T-helper 2 cell treated with Interferon-gamma antibody and Interleukin-4, amounts not matched to agents 5 μg/mL and 100 μg/mL, for 36 hours (primary cell): ENCODE measurements at regions not wholly inside any gene's neighbourhood (a gene's known extent, or its start where the extent isn't known, plus 50 kb on each side); places are given as distances from the start of the nearest gene placed in this dataset.

Experiments used
- DNase-seq: peaks from one replicate; pipeline ENCODE4 v3.0.0; 2021; ENCODE audit warnings: low spot score
- H3K27ac Mint-ChIP-seq: one replicate; pipeline ENCODE4 v1.8.0; 2021; ENCODE audit warnings: mild to moderate bottlenecking, mixed read lengths
- H3K27me3 Mint-ChIP-seq: one replicate; pipeline ENCODE4 v1.8.0; 2021; ENCODE audit warnings: low read depth, mixed read lengths
- H3K36me3 Mint-ChIP-seq: one replicate; pipeline ENCODE4 v1.8.0; 2021; ENCODE audit warnings: low read depth, mixed read lengths
- H3K4me1 Mint-ChIP-seq: one replicate; pipeline ENCODE4 v1.8.0; 2021; ENCODE audit warnings: low read depth, mixed read lengths
- H3K4me3 Mint-ChIP-seq: one replicate; pipeline ENCODE4 v1.8.0; 2022; ENCODE audit warnings: mild to moderate bottlenecking, moderate library complexity, mixed read lengths
- H3K9me3 Mint-ChIP-seq: one replicate; pipeline ENCODE4 v1.8.0; 2021; ENCODE audit warnings: mixed read lengths

GRCh38 chr21:24941316-24942185 lies 665.7 kb downstream of the MRPL39 start:
- H3K27ac Mint-ChIP-seq = no peak overlapping the region
- H3K4me1 Mint-ChIP-seq = no peaks in the 10 kb centered on the region
- no peaks in the 10 kb centered on the region for H3K36me3 Mint-ChIP-seq
- no peaks in the 10 kb centered on the region for H3K27me3 Mint-ChIP-seq
- DNase-seq = no peak
- peaks cover 3% of the 10 kb centered on the region for H3K9me3 Mint-ChIP-seq
- H3K4me3 Mint-ChIP-seq = no peak overlapping the region

DNA sequence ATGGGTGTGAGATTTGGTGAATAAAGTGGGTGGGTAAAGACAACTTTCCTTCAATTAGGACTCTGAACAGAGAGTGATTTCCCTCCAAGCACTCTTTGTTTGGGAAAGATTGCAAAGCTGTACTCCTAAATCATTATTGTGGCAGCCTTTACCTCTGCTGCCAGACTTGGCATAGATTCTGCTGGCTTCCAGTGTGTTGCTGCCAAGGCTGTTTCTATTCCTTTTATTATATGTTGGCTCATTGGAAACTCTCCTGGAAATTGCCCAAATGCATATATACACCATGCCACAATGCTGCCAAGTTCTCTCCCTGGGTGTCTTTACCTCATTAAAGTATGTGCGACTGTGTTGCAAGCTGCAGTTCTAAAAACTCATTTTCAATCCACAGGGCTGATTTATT lies 668.0 kb downstream of the MRPL39 start:
- DNase-seq = no peak
- H3K9me3 Mint-ChIP-seq = peaks cover 3% of the 10 kb centered on the region
- H3K4me1 Mint-ChIP-seq = no peaks in the 10 kb centered on the region
- H3K36me3 Mint-ChIP-seq = no peaks in the 10 kb centered on the region
- H3K27ac Mint-ChIP-seq = no peak overlapping the region
- H3K27me3 Mint-ChIP-seq = no peaks in the 10 kb centered on the region
- no peak overlapping the region for H3K4me3 Mint-ChIP-seq

DNA sequence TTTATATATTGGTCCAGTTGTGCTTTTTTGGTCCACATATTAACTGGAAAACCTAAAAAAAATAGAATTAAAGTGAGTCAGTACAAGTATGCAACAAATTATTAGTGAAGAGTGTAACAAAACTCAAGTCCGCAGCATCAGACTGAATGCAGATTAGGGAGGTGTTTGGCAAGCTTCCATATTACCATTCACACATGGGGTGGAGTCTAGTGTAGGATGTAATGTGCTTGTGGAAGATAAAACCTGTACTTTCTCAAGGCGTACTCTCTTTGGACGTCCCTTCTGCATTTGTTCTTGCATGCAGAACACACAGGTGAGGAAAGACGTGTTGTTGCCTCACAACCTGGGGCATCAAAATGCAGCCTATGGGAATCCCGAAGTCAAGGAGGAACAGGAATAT lies 668.7 kb downstream of the MRPL39 start:
- no peak overlapping the region for H3K4me3 Mint-ChIP-seq
- no peaks in the 10 kb centered on the region for H3K27me3 Mint-ChIP-seq
- no peak for DNase-seq
- no peak overlapping the region for H3K27ac Mint-ChIP-seq
- peaks cover 3% of the 10 kb centered on the region for H3K9me3 Mint-ChIP-seq
- H3K4me1 Mint-ChIP-seq = no peaks in the 10 kb centered on the region
- H3K36me3 Mint-ChIP-seq = no peaks in the 10 kb centered on the region

- Mint-ChIP-seq H3K4me3 (no peak overlapping the region), H3K27me3 (no peaks in the 10 kb centered on the region), H3K4me1 (no peaks in the 10 kb centered on the region), H3K27ac (no peak overlapping the region), H3K36me3 (no peaks in the 10 kb centered on the region), H3K9me3 (peaks cover 3% of the 10 kb centered on the region)
- no peak for DNase-seq
Observed at GRCh38 chr21:24935991-24936390, 671.3 kb downstream of the MRPL39 start.

DNA sequence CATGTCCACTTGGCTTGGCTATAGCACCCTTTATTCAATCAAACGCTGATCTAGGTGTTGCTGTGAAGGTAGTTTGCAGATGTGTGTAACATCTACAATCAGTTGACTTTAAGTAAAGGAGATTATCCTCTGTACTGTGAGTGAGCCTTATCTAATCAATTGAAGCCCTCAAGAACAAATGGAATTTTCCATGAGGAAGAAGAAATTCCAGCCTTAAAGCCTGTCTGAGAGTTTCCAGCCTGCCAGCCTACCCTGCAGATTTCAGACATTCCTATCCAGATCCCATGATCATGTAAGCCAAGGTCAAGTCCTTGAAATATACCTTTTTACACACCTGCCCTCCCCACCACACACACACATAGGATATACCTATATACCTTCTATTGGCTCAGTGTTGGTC lies 696.7 kb downstream of the MRPL39 start:
- no peak for DNase-seq
- Mint-ChIP-seq H3K4me1 (no peaks in the 10 kb centered on the region), H3K9me3 (peaks cover 3% of the 10 kb centered on the region), H3K27ac (no peak overlapping the region), H3K36me3 (no peaks in the 10 kb centered on the region), H3K27me3 (no peaks in the 10 kb centered on the region), H3K4me3 (no peak overlapping the region)

- no peak overlapping the region for H3K4me3 Mint-ChIP-seq
- no peak for DNase-seq
- no peaks in the 10 kb centered on the region for H3K4me1 Mint-ChIP-seq
- no peaks in the 10 kb centered on the region for H3K27me3 Mint-ChIP-seq
- H3K27ac Mint-ChIP-seq = no peak overlapping the region
- H3K36me3 Mint-ChIP-seq = no peaks in the 10 kb centered on the region
- H3K9me3 Mint-ChIP-seq = no peaks in the 10 kb centered on the region
Observed at GRCh38 chr21:24903994-24904635, 703.2 kb downstream of the MRPL39 start.

GRCh38 chr21:24899138-24899537 lies 708.1 kb downstream of the MRPL39 start:
- no peak overlapping the region for H3K27ac Mint-ChIP-seq
- no peak overlapping the region for H3K4me3 Mint-ChIP-seq
- DNase-seq = no peak
- no peaks in the 10 kb centered on the region for H3K9me3 Mint-ChIP-seq
- H3K27me3 Mint-ChIP-seq = no peaks in the 10 kb centered on the region
- H3K4me1 Mint-ChIP-seq = no peaks in the 10 kb centered on the region
- H3K36me3 Mint-ChIP-seq = no peaks in the 10 kb centered on the region

- Mint-ChIP-seq H3K9me3 (no peaks in the 10 kb centered on the region), H3K27me3 (no peaks in the 10 kb centered on the region), H3K27ac (no peak overlapping the region), H3K4me3 (no peak overlapping the region), H3K36me3 (no peaks in the 10 kb centered on the region), H3K4me1 (no peaks in the 10 kb centered on the region)
- DNase-seq = no peak
Observed at GRCh38 chr21:24897883-24898282, 709.4 kb downstream of the MRPL39 start.

- Mint-ChIP-seq H3K27ac (no peak overlapping the region), H3K4me3 (no peak overlapping the region), H3K27me3 (no peaks in the 10 kb centered on the region), H3K4me1 (no peaks in the 10 kb centered on the region), H3K9me3 (peaks cover 4% of the 10 kb centered on the region), H3K36me3 (no peaks in the 10 kb centered on the region)
- DNase-seq = no peak
Observed at GRCh38 chr21:24896735-24897124, 710.6 kb downstream of the MRPL39 start.

GRCh38 chr21:24895885-24896734 lies 711.2 kb downstream of the MRPL39 start:
- H3K4me3 Mint-ChIP-seq = no peak overlapping the region
- no peaks in the 10 kb centered on the region for H3K36me3 Mint-ChIP-seq
- no peak overlapping the region for H3K27ac Mint-ChIP-seq
- DNase-seq = no peak
- no peaks in the 10 kb centered on the region for H3K27me3 Mint-ChIP-seq
- peaks cover 4% of the 10 kb centered on the region for H3K9me3 Mint-ChIP-seq
- no peaks in the 10 kb centered on the region for H3K4me1 Mint-ChIP-seq

GRCh38 chr21:24894324-24894723 lies 713.0 kb downstream of the MRPL39 start:
- H3K4me3 Mint-ChIP-seq = no peak overlapping the region
- H3K27me3 Mint-ChIP-seq = no peaks in the 10 kb centered on the region
- no peak overlapping the region for H3K27ac Mint-ChIP-seq
- DNase-seq = no peak
- H3K36me3 Mint-ChIP-seq = no peaks in the 10 kb centered on the region
- peaks cover 4% of the 10 kb centered on the region for H3K9me3 Mint-ChIP-seq
- H3K4me1 Mint-ChIP-seq = no peaks in the 10 kb centered on the region

DNA sequence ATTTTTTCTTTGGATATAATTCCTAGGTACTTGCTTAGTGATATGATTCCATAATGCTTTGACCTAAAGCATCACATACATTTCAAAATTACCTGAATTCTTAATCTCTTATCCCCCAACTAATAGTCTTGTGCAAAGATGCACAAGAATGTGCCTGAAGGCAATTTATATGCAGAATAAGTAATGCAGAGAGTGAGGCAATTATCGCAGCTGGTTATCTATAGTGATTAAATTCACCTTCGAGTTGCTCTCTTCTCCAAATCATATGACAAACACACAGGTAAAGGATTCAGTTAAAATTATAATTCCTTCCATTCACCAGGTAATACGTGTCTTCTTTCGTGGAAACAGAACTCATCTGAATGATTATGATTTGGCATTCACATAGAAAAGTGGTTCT lies 717.3 kb downstream of the MRPL39 start:
- no peaks in the 10 kb centered on the region for H3K4me1 Mint-ChIP-seq
- no peak for DNase-seq
- H3K27ac Mint-ChIP-seq = no peak overlapping the region
- H3K27me3 Mint-ChIP-seq = no peaks in the 10 kb centered on the region
- no peaks in the 10 kb centered on the region for H3K36me3 Mint-ChIP-seq
- H3K9me3 Mint-ChIP-seq = peaks cover 4% of the 10 kb centered on the region
- H3K4me3 Mint-ChIP-seq = no peak overlapping the region

DNA sequence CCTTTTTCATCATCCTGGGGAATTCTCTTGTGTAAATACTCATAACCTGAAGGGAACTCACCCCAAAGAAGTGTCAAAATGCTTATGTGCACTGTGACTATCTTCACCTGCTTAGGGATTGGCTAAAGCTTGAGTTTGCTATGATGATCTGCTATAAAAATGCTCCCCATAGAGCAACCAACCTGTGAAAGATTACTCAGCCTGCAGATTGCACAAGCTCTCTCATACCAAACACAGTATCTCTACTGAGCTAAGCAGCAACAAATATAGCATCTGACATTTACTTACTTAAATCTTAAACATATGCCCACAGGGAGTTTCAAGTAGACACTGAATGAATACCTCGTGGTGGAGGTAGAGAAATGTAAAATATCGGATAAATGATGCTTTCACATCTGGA lies 725.8 kb downstream of the MRPL39 start:
- Mint-ChIP-seq H3K27ac (no peak overlapping the region), H3K9me3 (peaks cover 6% of the 10 kb centered on the region), H3K4me3 (no peak overlapping the region), H3K36me3 (no peaks in the 10 kb centered on the region), H3K4me1 (no peaks in the 10 kb centered on the region), H3K27me3 (no peaks in the 10 kb centered on the region)
- DNase-seq = no peak

DNA sequence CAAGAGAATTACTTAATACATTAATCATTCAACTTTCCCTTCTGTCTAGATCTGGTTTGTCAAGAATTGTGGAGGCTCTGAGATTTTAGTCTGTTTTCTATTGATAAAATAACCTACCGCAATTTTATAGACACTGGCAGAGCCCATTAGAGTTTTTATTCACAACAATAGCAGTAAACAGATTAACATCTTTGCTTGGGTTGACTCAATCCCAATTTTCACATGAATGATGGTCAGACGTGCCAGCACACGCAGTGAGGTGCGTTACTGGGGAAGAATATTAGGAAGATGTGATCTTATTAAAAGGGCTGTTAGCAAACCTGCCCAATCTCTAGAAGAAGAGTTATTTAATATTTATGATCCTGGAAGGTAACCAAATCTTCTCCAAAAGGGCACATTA lies 736.6 kb downstream of the MRPL39 start:
- Mint-ChIP-seq H3K27ac (no peak overlapping the region), H3K9me3 (peaks cover 4% of the 10 kb centered on the region)

More for the DNA sequence above, 736.6 kb downstream of the MRPL39 start:
- H3K27me3 Mint-ChIP-seq = no peaks in the 10 kb centered on the region
- H3K36me3 Mint-ChIP-seq = no peaks in the 10 kb centered on the region
- H3K4me1 Mint-ChIP-seq = no peaks in the 10 kb centered on the region
- no peak overlapping the region for H3K4me3 Mint-ChIP-seq
- DNase-seq = no peak
